GM12875 (cell line): ENCODE measurements at regions not wholly inside any gene's neighbourhood (a gene's known extent, or its start where the extent isn't known, plus 50 kb on each side); places are given as distances from the start of the nearest gene placed in this dataset.
"Not testable (repeated sequence)": the region's sequence is repeated elsewhere in the genome, so short reads cannot be mapped to it uniquely, and the experiment has no call there.

Source experiments
- H3K4me3 ChIP-seq: one replicate; pipeline ENCODE4 v1.5.1; 2011; ENCODE audit warnings: low read depth, low read length, control low read depth
- CTCF ChIP-seq: IDR thresholded peaks from 2 replicates; pipeline ENCODE4 v1.5.1; 2011; ENCODE audit warnings: low read depth, mild to moderate bottlenecking, control low read depth, inconsistent platforms, low read length, moderate library complexity, borderline replicate concordance; ENCODE audit not compliant: insufficient read depth

DNA sequence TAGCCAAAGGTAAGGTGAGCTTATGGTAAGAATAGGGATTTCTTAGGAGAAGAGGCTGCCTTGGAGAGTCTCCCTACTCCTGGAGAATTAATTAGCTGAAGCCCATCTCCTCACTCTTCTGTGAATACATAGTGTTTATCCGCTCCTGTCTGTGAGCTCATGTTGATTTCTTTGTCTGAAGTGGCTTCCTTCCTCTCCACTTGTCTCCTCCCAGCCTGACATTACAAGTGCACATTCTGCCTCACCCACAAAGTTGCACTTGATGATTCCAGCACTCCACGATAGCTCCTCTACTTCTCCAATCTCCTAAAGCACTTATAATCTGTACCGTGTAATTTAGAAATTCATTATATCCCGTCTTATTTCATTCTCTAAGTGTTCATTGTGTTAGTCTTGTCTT is 287.2 kb downstream of the QKI start:
- no peak overlapping the region for H3K4me3 ChIP-seq
- TF ChIP-seq CTCF: no peak

- TF ChIP-seq CTCF: no peak
- H3K4me3 ChIP-seq: no peak overlapping the region
Observed at GRCh38 chr6:163698086-163698485, 283.6 kb downstream of the QKI start.

DNA sequence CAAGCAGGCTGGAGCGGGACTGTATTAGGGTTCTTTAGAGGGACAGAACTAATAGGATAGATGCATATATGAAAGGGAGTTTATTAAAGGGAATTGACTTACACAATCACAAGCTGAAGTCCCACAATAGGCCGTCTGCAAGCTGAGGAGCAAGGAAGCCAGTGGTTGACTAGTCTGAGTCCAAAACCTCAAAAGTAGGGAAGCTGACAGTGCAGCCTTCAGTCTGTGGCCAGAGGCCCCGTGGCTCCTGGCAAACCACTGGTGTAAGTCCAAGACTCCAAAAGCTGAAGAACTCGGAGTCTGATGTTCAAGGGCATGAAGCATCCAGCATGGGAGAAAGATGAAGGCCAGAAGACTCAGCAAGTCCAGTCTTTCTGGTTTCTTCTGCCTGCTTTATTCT is 281.8 kb downstream of the QKI start:
- H3K4me3 ChIP-seq: not testable (repeated sequence)

DNA sequence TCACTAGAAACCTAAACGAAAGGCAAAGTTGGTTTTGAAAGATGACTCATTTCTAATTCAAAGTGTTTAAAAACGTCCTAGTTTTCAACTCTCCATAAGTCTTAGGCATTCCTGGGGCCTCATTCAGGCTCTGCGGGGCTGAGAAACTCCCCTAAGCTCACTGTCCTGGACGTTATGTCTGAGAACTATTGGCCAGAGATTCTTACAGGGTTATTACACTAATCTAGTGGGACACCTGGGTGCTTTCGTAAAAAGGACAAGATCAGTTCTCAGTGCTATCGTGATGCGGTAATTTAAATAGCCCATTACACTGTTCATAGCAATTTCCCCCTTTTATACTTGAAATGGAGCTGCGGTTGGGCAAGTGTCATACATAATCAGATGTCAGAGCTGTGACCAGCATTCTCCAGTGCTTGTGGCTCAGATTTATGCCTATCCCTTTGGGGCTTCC is 280.9 kb downstream of the QKI start:
- TF ChIP-seq CTCF: no peak
- H3K4me3 ChIP-seq: no peak overlapping the region

DNA sequence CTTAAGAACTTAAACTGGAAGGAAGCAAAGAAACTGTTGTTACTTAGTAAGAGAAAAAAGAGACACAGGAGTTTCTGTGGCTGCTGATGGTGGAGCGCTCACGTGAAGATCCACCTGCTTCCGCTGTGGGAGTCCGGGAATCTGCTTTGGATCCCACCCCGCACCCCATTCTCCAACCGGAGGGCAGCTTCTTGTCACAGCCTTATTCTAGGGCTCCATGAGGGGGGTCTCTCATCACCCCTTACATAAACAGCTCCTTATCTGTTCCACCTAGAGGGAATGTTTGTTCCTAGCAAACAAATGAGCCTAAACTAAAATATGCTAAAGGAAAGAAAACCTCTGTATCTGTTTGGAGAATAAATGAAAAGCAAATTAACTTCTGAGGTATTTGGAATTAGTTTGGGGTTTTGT is 280.5 kb downstream of the QKI start:
- TF ChIP-seq CTCF: no peak
- no peak overlapping the region for H3K4me3 ChIP-seq

DNA sequence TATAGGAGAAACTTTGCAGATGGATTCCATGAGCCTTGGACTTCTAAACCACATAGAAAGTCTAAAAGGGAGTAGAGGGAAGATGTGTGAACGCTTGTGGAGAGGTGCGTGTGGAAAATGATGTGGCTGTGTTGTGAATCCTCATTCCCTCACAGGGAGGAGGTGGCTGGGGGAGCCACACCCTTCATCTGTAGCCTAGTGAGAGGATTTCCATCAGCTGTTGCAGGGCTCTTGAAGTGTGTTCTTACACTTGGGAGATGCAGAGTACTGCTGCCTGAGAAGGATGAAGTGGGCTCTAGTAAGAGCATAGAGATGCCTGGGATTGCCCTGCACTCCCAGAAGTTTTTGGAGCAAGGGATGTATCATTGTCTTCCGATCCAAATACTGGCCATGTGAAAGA is 279.6 kb downstream of the QKI start:
- no peak for TF ChIP-seq CTCF
- H3K4me3 ChIP-seq: no peak overlapping the region

- H3K4me3 ChIP-seq: no peak overlapping the region
- no peak for TF ChIP-seq CTCF
Observed at GRCh38 chr6:163691049-163691448, 276.5 kb downstream of the QKI start.

DNA sequence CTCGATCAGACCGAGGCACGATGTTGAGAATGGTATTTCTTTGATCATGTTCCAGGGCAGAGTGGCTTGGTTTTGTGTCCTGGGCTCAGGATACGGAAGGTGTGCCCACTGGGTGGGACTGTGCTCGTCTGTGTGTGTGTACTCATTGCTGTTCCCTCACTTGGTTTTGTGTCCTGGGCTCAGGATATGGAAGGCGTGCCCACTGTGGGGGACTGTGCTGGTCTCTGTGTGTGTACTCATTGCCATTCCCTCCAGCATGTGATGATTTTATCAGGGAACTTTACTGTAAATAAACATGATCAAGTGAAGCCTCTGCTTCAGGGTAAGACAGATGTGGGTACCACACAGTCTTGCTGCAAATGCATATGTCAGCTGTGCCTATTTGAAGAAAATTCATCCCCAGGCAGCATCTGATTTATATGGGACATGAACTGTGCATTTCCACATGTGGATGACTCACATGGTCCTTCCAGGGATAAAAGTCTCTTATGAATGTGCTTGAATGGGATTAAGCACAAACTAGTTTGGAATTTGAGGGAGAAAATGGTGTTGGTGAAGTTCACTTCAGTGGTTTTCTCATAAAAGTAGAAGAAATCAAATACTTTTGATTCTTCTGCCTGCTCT is 274.3 kb downstream of the QKI start:
- no peak overlapping the region for H3K4me3 ChIP-seq
- no peak for TF ChIP-seq CTCF
